Adipocyte (in vitro differentiated cells): ENCODE measurements at regions not wholly inside any gene's neighbourhood (a gene's known extent, or its start where the extent isn't known, plus 50 kb on each side); places are given as distances from the start of the nearest gene placed in this dataset.

Source experiments
- DNase-seq: peaks from one replicate; pipeline ENCODE4 v3.0.0-alpha.2; 2015; ENCODE audit warnings: low read depth
- H3K27me3 ChIP-seq: replicated peaks from 2 replicates; pipeline ENCODE4 v1.7.0; 2013; ENCODE audit warnings: mild to moderate bottlenecking, low read length, moderate library complexity; ENCODE audit not compliant: control insufficient read depth, insufficient read depth
- H3K36me3 ChIP-seq: 2 replicates; pipeline ENCODE4 v1.7.0; 2013; ENCODE audit warnings: low read length, mild to moderate bottlenecking, moderate library complexity; ENCODE audit not compliant: control insufficient read depth, insufficient read depth, severe bottlenecking
- H3K4me1 ChIP-seq: 2 replicates; pipeline ENCODE4 v1.7.0; 2013; ENCODE audit warnings: mild to moderate bottlenecking, low read length, moderate library complexity; ENCODE audit not compliant: control insufficient read depth, insufficient read depth
- H3K4me3 ChIP-seq: 2 replicates; pipeline ENCODE4 v1.7.0; 2013; ENCODE audit warnings: mild to moderate bottlenecking, low read length, moderate library complexity
- H3K9ac ChIP-seq: 2 replicates; pipeline ENCODE4 v1.7.0; 2013; ENCODE audit warnings: mild to moderate bottlenecking, low read length, moderate library complexity
- H3K9me3 ChIP-seq: 2 replicates; pipeline ENCODE4 v1.7.0; 2013; ENCODE audit warnings: mild to moderate bottlenecking, low read length, moderate library complexity; ENCODE audit not compliant: control insufficient read depth

GRCh38 chr6:49038294-49038822 lies 424.7 kb downstream of the MMUT start:
- no peaks in the 10 kb centered on the region for H3K4me1 ChIP-seq
- no peaks in the 10 kb centered on the region for H3K36me3 ChIP-seq
- DNase-seq, result peak; percentile 6
- no peak overlapping the region for H3K4me3 ChIP-seq
- no peak overlapping the region for H3K9ac ChIP-seq
- no peaks in the 10 kb centered on the region for H3K27me3 ChIP-seq
- H3K9me3 ChIP-seq, result peaks cover 5% of the 10 kb centered on the region

- Histone ChIP-seq H3K36me3 (no peaks in the 10 kb centered on the region), H3K9me3 (no peaks in the 10 kb centered on the region), H3K27me3 (no peaks in the 10 kb centered on the region), H3K4me3 (no peak overlapping the region), H3K9ac (no peak overlapping the region), H3K4me1 (no peaks in the 10 kb centered on the region)
- DNase-seq, result no peak
These were observed 432.6 kb downstream of the MMUT start for GRCh38 chr6:49030251-49031020.

- Histone ChIP-seq H3K27me3 (no peaks in the 10 kb centered on the region), H3K9me3 (no peaks in the 10 kb centered on the region), H3K4me3 (no peak overlapping the region), H3K4me1 (no peaks in the 10 kb centered on the region), H3K9ac (no peak overlapping the region), H3K36me3 (no peaks in the 10 kb centered on the region)
- DNase-seq, result no peak
These were observed 435.4 kb downstream of the MMUT start for GRCh38 chr6:49027644-49028043.

- no peaks in the 10 kb centered on the region for H3K27me3 ChIP-seq
- H3K9ac ChIP-seq, result no peak overlapping the region
- no peak overlapping the region for H3K4me3 ChIP-seq
These were observed 437.5 kb downstream of the MMUT start for GRCh38 chr6:49025273-49026240.

GRCh38 chr6:49004801-49005200 lies 458.3 kb downstream of the MMUT start:
- Histone ChIP-seq H3K36me3 (no peaks in the 10 kb centered on the region), H3K4me3 (no peak overlapping the region), H3K9ac (no peak overlapping the region), H3K27me3 (no peaks in the 10 kb centered on the region), H3K9me3 (no peaks in the 10 kb centered on the region), H3K4me1 (peaks cover 19% of the 10 kb centered on the region)
- no peak for DNase-seq

More at GRCh38 chr6:49025273-49026240, 437.5 kb downstream of the MMUT start:
- DNase-seq, result no peak
- no peaks in the 10 kb centered on the region for H3K4me1 ChIP-seq
- H3K9me3 ChIP-seq, result peaks cover 7% of the 10 kb centered on the region
- H3K36me3 ChIP-seq, result no peaks in the 10 kb centered on the region

GRCh38 chr6:49003348-49003747 lies 459.7 kb downstream of the MMUT start:
- no peak for DNase-seq
- Histone ChIP-seq H3K4me1 (peaks cover 19% of the 10 kb centered on the region), H3K9me3 (no peaks in the 10 kb centered on the region), H3K27me3 (no peaks in the 10 kb centered on the region), H3K4me3 (no peak overlapping the region), H3K9ac (no peak overlapping the region), H3K36me3 (no peaks in the 10 kb centered on the region)

- peaks cover 19% of the 10 kb centered on the region for H3K4me1 ChIP-seq
- peak; percentile 79 for DNase-seq
- H3K36me3 ChIP-seq, result no peaks in the 10 kb centered on the region
- peak overlapping the region; percentile 2 for H3K4me3 ChIP-seq
- H3K9ac ChIP-seq, result peak overlapping the region; percentile 30
- H3K9me3 ChIP-seq, result no peaks in the 10 kb centered on the region
- H3K27me3 ChIP-seq, result no peaks in the 10 kb centered on the region
These were observed 461.1 kb downstream of the MMUT start for GRCh38 chr6:49001856-49002541.

GRCh38 chr6:48998574-48998973 lies 464.5 kb downstream of the MMUT start:
- Histone ChIP-seq H3K9me3 (no peaks in the 10 kb centered on the region), H3K36me3 (no peaks in the 10 kb centered on the region), H3K9ac (no peak overlapping the region), H3K27me3 (no peaks in the 10 kb centered on the region), H3K4me3 (no peak overlapping the region), H3K4me1 (peaks cover 19% of the 10 kb centered on the region)
- no peak for DNase-seq

GRCh38 chr6:48996461-48997119 lies 466.5 kb downstream of the MMUT start:
- no peak overlapping the region for H3K9ac ChIP-seq
- DNase-seq, result peak; percentile 5

GRCh38 chr6:48994811-48995210 lies 468.2 kb downstream of the MMUT start:
- Histone ChIP-seq H3K9ac (no peak overlapping the region), H3K36me3 (no peaks in the 10 kb centered on the region), H3K4me3 (no peak overlapping the region), H3K27me3 (no peaks in the 10 kb centered on the region), H3K9me3 (no peaks in the 10 kb centered on the region), H3K4me1 (no peaks in the 10 kb centered on the region)
- no peak for DNase-seq

More at GRCh38 chr6:48996461-48997119, 466.5 kb downstream of the MMUT start:
- no peaks in the 10 kb centered on the region for H3K9me3 ChIP-seq
- no peak overlapping the region for H3K4me3 ChIP-seq
- peaks cover 10% of the 10 kb centered on the region for H3K4me1 ChIP-seq
- H3K36me3 ChIP-seq, result no peaks in the 10 kb centered on the region
- H3K27me3 ChIP-seq, result no peaks in the 10 kb centered on the region
